K562 (cell line): ENCODE measurements at regions not wholly inside any gene's neighbourhood (a gene's known extent, or its start where the extent isn't known, plus 50 kb on each side); places are given as distances from the start of the nearest gene placed in this dataset.

Experiments used
- AFF1 ChIP-seq, 2 experiments: fragments of 450-650 bp; IDR thresholded peaks; 2 replicates each; pipeline ENCODE4 v1.6.1; 2018; ENCODE audit warnings: mild to moderate bottlenecking in 2 of 2, low read depth in 1 of 2; ENCODE audit not compliant: partially characterized antibody in 2 of 2
- ETS2 ChIP-seq: IDR thresholded peaks from 2 replicates; pipeline ENCODE4 v1.6.1; 2016; ENCODE audit warnings: borderline replicate concordance, missing genetic modification characterization, mild to moderate bottlenecking, moderate library complexity, missing compliant biosample characterization; ENCODE audit not compliant: poor library complexity, severe bottlenecking
- HMG20B ChIP-seq: fragments of 250-450 bp; sonication (Bioruptor Pico); IDR thresholded peaks from 2 replicates; pipeline ENCODE4 v1.5.0; 2021; ENCODE audit warnings: mild to moderate bottlenecking
- HNRNPK ChIP-seq: fragments of 200-400 bp; formaldehyde crosslinking; IDR thresholded peaks from one replicate; pipeline ENCODE4 v1.6.1; 2018; ENCODE audit warnings: mild to moderate bottlenecking, low read depth, low read length; ENCODE audit not compliant: poor library complexity, severe bottlenecking
- HNRNPL ChIP-seq: fragments of 200-400 bp; formaldehyde crosslinking; IDR thresholded peaks from 2 replicates; pipeline ENCODE4 v1.6.1; 2017; ENCODE audit warnings: low read depth, mild to moderate bottlenecking, low read length
- NFRKB ChIP-seq: fragments of 450-650 bp; IDR thresholded peaks from 2 replicates; pipeline ENCODE4 v1.6.1; 2016; ENCODE audit warnings: low read depth
- PTRF ChIP-seq: fragments of 450-650 bp; IDR thresholded peaks from 2 replicates; pipeline ENCODE4 v1.6.1; 2016; ENCODE audit warnings: mild to moderate bottlenecking, missing genetic modification characterization, missing compliant biosample characterization
- RFX5 ChIP-seq: IDR thresholded peaks from 2 replicates; pipeline ENCODE4 v1.6.1; 2011; ENCODE audit warnings: low read depth, mild to moderate bottlenecking, improper control_type of control experiment, low read length
- SP1 ChIP-seq: sonication (generic); formaldehyde crosslinking; IDR thresholded peaks from 2 replicates; pipeline ENCODE4 v1.8.1; 2022; ENCODE audit warnings: mild to moderate bottlenecking, missing genetic modification reagents
- TRIM28 ChIP-seq: fragments of 450-650 bp; IDR thresholded peaks from 2 replicates; pipeline ENCODE4 v1.6.1; 2017
- XRCC5 ChIP-seq: fragments of 200-400 bp; formaldehyde crosslinking; IDR thresholded peaks from 2 replicates; pipeline ENCODE4 v1.6.1; 2017; ENCODE audit warnings: low read depth, mild to moderate bottlenecking, low read length
- ZKSCAN3 ChIP-seq: fragments of 250-450 bp; sonication (Bioruptor Pico); IDR thresholded peaks from 2 replicates; pipeline ENCODE4 v1.4.0; 2020
- ZNF583 ChIP-seq: fragments of 250-450 bp; sonication (Bioruptor Pico); IDR thresholded peaks from 2 replicates; pipeline ENCODE4 v1.4.0; 2020
- TF ChIP-seq, protein P1 (sequence below): fragments of 150-350 bp; IDR thresholded peaks from 2 replicates; pipeline ENCODE4 v1.6.1; 2014; ENCODE audit warnings: low read depth, mild to moderate bottlenecking, low read length, borderline replicate concordance
- TF ChIP-seq, protein P2 (sequence below): fragments of 450-650 bp; formaldehyde crosslinking; IDR thresholded peaks from 2 replicates; pipeline ENCODE4 v1.4.0; 2022; ENCODE audit warnings: mild to moderate bottlenecking, moderate library complexity
- TF ChIP-seq, protein P3 (sequence below): fragments of 250-450 bp; sonication (Bioruptor Pico); IDR thresholded peaks from 2 replicates; pipeline ENCODE4 v1.4.0; 2020; ENCODE audit warnings: mild to moderate bottlenecking, moderate library complexity

- TF ChIP-seq, protein P1, sequence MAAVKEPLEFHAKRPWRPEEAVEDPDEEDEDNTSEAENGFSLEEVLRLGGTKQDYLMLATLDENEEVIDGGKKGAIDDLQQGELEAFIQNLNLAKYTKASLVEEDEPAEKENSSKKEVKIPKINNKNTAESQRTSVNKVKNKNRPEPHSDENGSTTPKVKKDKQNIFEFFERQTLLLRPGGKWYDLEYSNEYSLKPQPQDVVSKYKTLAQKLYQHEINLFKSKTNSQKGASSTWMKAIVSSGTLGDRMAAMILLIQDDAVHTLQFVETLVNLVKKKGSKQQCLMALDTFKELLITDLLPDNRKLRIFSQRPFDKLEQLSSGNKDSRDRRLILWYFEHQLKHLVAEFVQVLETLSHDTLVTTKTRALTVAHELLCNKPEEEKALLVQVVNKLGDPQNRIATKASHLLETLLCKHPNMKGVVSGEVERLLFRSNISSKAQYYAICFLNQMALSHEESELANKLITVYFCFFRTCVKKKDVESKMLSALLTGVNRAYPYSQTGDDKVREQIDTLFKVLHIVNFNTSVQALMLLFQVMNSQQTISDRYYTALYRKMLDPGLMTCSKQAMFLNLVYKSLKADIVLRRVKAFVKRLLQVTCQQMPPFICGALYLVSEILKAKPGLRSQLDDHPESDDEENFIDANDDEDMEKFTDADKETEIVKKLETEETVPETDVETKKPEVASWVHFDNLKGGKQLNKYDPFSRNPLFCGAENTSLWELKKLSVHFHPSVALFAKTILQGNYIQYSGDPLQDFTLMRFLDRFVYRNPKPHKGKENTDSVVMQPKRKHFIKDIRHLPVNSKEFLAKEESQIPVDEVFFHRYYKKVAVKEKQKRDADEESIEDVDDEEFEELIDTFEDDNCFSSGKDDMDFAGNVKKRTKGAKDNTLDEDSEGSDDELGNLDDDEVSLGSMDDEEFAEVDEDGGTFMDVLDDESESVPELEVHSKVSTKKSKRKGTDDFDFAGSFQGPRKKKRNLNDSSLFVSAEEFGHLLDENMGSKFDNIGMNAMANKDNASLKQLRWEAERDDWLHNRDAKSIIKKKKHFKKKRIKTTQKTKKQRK, result no peak
- TF ChIP-seq TRIM28 (0 out of 2 replicates have a peak, but pooled peaks have one; percentile 33), ZKSCAN3 (CRISPR knock-in tag) (no peak), AFF1 (IDR thresholded peaks at IDR 0.05; ENCODE audit: low read depth in 1 of 2, partially characterized antibody in 2 of 2) (peak in 1 of 2 experiments; percentile 61), HNRNPK (no peak), HNRNPL (no peak), RFX5 (no peak), SP1 (CRISPR knock-in tag) (no peak), PTRF (no peak), XRCC5 (no peak), HMG20B (CRISPR knock-in tag) (no peak), ZNF583 (CRISPR knock-in tag) (no peak), NFRKB (no peak), ETS2 (tag) (no peak)
- TF ChIP-seq, protein P2, sequence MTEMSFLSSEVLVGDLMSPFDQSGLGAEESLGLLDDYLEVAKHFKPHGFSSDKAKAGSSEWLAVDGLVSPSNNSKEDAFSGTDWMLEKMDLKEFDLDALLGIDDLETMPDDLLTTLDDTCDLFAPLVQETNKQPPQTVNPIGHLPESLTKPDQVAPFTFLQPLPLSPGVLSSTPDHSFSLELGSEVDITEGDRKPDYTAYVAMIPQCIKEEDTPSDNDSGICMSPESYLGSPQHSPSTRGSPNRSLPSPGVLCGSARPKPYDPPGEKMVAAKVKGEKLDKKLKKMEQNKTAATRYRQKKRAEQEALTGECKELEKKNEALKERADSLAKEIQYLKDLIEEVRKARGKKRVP (CRISPR knock-in tag), result no peak
- TF ChIP-seq, protein P3, sequence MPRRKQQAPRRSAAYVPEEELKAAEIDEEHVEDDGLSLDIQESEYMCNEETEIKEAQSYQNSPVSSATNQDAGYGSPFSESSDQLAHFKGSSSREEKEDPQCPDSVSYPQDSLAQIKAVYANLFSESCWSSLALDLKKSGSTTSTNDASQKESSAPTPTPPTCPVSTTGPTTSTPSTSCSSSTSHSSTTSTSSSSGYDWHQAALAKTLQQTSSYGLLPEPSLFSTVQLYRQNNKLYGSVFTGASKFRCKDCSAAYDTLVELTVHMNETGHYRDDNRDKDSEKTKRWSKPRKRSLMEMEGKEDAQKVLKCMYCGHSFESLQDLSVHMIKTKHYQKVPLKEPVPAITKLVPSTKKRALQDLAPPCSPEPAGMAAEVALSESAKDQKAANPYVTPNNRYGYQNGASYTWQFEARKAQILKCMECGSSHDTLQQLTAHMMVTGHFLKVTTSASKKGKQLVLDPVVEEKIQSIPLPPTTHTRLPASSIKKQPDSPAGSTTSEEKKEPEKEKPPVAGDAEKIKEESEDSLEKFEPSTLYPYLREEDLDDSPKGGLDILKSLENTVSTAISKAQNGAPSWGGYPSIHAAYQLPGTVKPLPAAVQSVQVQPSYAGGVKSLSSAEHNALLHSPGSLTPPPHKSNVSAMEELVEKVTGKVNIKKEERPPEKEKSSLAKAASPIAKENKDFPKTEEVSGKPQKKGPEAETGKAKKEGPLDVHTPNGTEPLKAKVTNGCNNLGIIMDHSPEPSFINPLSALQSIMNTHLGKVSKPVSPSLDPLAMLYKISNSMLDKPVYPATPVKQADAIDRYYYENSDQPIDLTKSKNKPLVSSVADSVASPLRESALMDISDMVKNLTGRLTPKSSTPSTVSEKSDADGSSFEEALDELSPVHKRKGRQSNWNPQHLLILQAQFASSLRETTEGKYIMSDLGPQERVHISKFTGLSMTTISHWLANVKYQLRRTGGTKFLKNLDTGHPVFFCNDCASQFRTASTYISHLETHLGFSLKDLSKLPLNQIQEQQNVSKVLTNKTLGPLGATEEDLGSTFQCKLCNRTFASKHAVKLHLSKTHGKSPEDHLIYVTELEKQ, result no peak
Measured at GRCh38 chr10:33008499-33009243, 50.6 kb upstream of the ITGB1 start (continued).
